ENCODE measurements at regions not wholly inside any gene's neighbourhood (a gene's known extent, or its start where the extent isn't known, plus 50 kb on each side); places are given as distances from the start of the nearest gene placed in this dataset.

DNA sequence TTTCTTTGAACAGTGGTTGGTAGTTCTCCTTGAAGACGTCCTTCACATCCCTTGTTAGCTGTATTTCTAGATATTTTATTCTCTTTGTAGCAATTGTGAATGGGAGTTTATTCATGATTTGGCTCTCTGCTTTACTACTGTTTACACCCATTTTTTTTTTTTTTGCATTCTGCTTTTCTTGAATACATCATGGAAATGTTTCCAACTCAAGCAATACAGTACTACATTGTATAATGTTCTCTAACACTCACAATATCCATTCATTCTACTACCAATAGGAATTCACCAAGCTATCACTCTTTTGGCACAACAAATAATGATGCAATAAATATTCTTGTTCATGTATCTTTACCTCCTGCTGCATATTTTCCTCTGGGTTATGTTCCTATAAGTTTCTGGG is 801.7 kb downstream of the NTRK3 start:
- TF ChIP-seq, protein P1, sequence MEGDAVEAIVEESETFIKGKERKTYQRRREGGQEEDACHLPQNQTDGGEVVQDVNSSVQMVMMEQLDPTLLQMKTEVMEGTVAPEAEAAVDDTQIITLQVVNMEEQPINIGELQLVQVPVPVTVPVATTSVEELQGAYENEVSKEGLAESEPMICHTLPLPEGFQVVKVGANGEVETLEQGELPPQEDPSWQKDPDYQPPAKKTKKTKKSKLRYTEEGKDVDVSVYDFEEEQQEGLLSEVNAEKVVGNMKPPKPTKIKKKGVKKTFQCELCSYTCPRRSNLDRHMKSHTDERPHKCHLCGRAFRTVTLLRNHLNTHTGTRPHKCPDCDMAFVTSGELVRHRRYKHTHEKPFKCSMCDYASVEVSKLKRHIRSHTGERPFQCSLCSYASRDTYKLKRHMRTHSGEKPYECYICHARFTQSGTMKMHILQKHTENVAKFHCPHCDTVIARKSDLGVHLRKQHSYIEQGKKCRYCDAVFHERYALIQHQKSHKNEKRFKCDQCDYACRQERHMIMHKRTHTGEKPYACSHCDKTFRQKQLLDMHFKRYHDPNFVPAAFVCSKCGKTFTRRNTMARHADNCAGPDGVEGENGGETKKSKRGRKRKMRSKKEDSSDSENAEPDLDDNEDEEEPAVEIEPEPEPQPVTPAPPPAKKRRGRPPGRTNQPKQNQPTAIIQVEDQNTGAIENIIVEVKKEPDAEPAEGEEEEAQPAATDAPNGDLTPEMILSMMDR (conservative IDR thresholded peaks at IDR 0.05; ENCODE audit: low read depth, low read length) = no peak
- no peak overlapping the region for H3K4me3 ChIP-seq (ENCODE audit: low read length)
- DNase-seq (ENCODE audit: low read depth) = no peak

DNA sequence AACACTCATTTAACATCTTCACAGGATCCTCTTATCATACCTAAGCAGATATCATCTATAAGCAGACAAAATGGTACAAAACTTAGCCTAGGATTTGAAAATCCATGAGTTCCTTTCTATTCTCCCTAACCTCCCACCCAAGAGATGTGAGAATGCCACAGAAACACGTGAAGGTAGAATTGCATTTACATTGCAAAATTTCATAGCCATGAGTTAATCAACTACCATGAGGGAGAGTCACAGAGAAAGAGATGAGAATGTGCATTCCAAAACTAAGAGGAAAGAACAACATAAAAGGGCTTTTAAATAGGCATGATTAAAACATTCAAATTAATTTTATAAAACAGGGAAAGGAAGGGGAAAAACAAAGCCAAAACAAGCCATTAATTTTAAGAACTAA is 806.2 kb downstream of the NTRK3 start:
- no peak for DNase-seq (ENCODE audit: low read depth)
- no peak overlapping the region for H3K4me3 ChIP-seq (ENCODE audit: low read length)
- TF ChIP-seq, protein P1 (conservative IDR thresholded peaks at IDR 0.05; ENCODE audit: low read depth, low read length) = no peak

DNA sequence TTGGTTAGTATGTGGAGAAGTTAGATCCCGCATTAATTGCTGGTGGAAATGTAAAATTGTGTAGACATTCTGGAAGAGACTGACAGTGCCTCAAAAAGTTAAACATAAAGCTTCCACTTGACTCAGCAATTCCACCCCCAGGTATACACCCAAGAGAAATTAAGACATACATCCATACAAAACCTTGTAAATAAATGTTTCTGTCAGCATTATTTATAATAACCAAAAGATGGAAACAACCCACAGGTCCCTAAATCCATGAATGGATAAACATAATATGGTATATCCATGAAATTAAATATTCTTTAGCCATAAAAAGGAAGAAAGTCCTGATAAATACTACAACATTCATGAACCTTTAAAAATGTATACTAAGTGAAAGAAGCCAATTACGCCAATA is 817.4 kb downstream of the NTRK3 start:
- no peak overlapping the region for H3K4me3 ChIP-seq (ENCODE audit: low read length)
- DNase-seq (ENCODE audit: low read depth) = no peak
- TF ChIP-seq, protein P1 (conservative IDR thresholded peaks at IDR 0.05; ENCODE audit: low read depth, low read length) = no peak

DNA sequence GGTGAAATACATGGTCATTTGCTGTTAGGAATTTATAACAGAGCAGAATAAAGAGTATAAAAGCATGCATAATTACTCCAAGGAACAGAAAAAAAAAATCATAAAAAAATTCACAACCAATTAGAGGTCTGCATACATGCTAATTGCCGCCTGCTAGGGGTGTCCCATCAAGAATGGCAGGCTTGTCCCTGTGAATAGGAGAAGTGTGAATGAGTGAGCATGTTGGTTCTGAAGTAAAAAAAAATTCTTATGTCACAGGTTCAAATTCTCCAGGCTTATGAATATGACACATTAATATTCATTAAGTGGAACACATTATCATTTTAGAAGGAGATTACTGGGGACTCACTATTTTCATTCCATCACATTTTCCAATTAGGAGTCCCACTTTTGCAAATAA is 822.7 kb downstream of the NTRK3 start:
- DNase-seq (ENCODE audit: low read depth) = no peak
- TF ChIP-seq, protein P1 (conservative IDR thresholded peaks at IDR 0.05; ENCODE audit: low read depth, low read length) = no peak

DNA sequence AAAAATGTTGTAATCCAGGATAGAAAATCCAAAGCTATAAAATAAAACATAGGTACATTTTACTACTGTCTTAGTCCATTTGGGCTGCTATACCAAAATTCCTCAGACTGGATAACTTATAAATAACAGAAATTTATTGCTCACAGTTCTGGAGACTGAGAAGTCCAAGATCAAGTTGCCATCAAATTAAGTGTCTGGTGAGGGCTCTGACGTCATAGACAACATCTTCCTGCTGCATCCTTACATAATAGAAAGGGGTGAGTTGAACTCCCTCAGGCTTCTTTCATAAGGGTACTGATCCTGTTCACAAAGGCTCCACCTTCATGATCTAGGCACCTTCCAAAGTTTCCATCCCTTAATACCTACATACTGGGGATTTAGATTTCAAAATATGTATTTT is 826.8 kb downstream of the NTRK3 start:
- TF ChIP-seq, protein P1 (conservative IDR thresholded peaks at IDR 0.05; ENCODE audit: low read depth, low read length) = no peak
- DNase-seq (ENCODE audit: low read depth) = no peak
- H3K4me3 ChIP-seq (ENCODE audit: low read length) = no peak overlapping the region

More for the DNA sequence above, 822.7 kb downstream of the NTRK3 start:
- no peak overlapping the region for H3K4me3 ChIP-seq (ENCODE audit: low read length)

DNA sequence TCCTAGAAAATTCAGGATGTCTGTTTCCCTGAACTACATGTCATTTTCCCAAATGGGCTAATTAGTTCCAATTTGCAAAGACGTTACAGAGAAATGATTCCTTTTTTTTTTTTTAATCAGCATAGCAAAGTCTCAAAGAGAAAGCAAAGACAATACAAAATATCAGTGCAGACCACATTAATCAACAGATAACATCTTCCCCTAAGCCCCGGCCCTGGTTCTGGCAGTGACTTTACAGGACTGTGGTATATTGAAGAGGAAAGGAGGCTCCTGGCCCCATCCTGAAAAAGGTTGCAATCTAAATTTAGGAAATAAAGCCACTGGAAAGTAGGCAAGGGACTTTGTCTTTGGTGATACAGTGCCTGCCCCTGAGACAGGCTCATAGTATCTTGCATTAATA is 836.5 kb downstream of the NTRK3 start:
- DNase-seq (ENCODE audit: low read depth) = no peak
- no peak overlapping the region for H3K4me3 ChIP-seq (ENCODE audit: low read length)
- TF ChIP-seq, protein P1 (conservative IDR thresholded peaks at IDR 0.05; ENCODE audit: low read depth, low read length) = no peak

DNA sequence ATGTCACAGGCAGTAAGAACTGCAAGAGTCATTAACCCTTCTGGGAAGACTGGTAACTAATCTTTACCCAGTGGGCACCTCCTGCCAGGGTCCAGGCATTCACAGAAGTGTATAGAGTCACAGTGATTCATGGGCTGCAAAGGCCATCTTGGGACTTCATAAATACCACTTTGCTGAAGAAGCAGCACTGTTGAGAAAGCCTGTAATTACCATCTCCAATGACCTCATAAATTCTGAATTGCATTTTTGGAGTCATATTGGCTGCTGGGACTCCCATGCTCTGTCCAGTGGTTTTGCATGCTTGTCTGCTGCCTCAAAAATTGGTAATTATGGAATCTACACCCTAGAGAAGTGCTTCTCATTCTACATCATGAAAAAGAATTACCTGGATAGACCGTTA is 837.2 kb downstream of the NTRK3 start:
- H3K4me3 ChIP-seq (ENCODE audit: low read length) = no peak overlapping the region
- TF ChIP-seq, protein P1 (conservative IDR thresholded peaks at IDR 0.05; ENCODE audit: low read depth, low read length) = no peak
- DNase-seq (ENCODE audit: low read depth) = no peak
